NK-92 treated with Interleukin-12 subunit alpha and Interleukin-12 subunit beta, amount 100 ng/mL, for 24 hours (cell line): ENCODE measurements at regions not wholly inside any gene's neighbourhood (a gene's known extent, or its start where the extent isn't known, plus 50 kb on each side); places are given as distances from the start of the nearest gene placed in this dataset.
"Not testable (repeated sequence)": the region's sequence is repeated elsewhere in the genome, so short reads cannot be mapped to it uniquely, and the experiment has no call there.

Experiments used
- DNase-seq: peaks from one replicate; lab custom pipeline; 2025; lab: John Stamatoyannopoulos, UW

- not testable (repeated sequence) for DNase-seq
Measured at GRCh38 chr11:3444420-3444744, 65.4 kb upstream of the ZNF195 start.

DNA sequence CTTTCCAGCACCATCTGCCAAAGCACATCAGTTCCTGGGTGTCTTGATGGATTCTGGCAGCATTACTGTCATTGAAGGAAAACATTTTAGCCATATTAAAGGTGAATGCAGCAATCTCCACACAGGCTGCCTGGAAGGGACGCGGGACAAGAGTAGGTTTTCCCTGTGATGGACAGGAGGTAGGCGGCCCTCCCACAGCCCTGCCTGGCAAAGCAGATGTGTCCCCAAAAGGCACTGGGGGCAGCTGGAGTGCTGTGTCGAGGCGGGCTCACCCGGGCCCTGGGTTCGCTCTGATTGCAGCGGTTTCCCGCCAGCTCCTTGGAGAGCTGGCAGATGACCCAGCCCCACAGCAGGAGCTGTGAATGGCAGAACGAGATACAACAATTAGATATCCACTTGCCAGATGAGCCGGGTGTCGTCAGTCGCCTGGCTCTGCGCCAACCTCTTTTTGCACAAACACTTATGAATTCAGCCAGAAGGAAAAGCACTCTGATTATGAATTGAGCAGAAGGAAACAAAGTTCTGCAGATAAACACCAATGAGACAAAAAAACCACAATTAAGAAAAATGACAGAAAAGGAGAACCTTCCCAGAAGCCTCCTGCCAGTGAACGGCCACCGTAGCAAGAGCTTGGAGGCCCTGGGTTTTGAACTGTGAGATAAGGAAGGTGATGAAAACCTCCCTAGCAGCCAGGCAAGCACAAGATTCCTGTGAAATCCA is 64.9 kb upstream of the ZNF195 start:
- not testable (repeated sequence) for DNase-seq

DNA sequence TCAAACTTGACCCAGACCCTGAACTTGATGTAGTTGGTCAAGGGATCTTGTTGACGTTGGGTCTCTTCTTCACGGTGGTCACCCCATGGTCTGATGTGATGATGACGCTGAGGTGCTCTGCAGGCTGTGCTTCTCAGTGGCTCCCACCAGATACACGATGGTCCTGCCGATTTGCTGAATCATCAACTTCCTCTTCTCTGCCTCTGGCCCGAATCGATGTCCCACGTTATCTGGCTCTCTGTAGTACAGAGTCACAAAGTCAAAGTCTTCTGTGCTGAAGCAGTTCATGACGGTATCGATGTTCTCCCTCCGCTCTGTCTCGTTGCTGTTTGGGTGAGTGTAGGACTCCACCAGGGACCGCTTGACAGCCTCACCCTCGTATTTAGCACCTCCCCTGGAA is 58.5 kb upstream of the ZNF195 start:
- not testable (repeated sequence) for DNase-seq

DNA sequence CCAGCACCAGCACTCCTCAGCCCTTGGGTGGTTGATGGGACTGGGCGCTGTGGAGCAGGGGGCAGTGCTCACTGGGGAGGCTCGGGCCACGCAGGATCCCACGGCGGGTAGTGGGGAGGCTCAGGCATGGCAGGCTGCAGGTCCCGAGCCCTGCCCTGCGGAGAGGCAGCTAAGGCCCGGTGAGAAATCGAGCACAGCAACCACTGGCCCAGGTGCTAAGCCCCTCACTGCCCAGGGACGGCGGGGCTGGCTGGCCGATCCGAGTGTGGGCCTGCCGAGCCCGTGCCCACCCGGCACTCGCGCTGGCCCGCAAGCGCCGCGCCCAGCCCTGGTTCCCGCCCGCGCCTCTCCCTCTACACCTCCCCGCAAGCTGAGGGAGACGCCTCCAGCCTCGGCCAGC is 56.0 kb upstream of the ZNF195 start:
- DNase-seq: no peak

GRCh38 chr11:3429191-3429590 is 50.2 kb upstream of the ZNF195 start:
- DNase-seq: not testable (repeated sequence)
